Activated CD4-positive, alpha-beta T cell treated with anti-CD3 and anti-CD28 coated beads for 4 hours (primary cell): ENCODE measurements at regions not wholly inside any gene's neighbourhood (a gene's known extent, or its start where the extent isn't known, plus 50 kb on each side); places are given as distances from the start of the nearest gene placed in this dataset.

Source experiments
- DNase-seq, 2 donors: peaks; one replicate each; pipeline ENCODE4 v3.0.0-alpha.2; 2020

- DNase-seq = no peak
Measured at GRCh38 chr5:107325866-107326265, 344.9 kb downstream of the EFNA5 start.

- no peak for DNase-seq
Measured at GRCh38 chr5:107324809-107325208, 345.9 kb downstream of the EFNA5 start.

GRCh38 chr5:107324071-107324470, 346.7 kb downstream of the EFNA5 start:
- no peak for DNase-seq

GRCh38 chr5:107323536-107323935, 347.2 kb downstream of the EFNA5 start:
- DNase-seq = no peak

GRCh38 chr5:107322936-107323335, 347.8 kb downstream of the EFNA5 start:
- no peak for DNase-seq

- DNase-seq = no peak
Measured at GRCh38 chr5:107321906-107322305, 348.8 kb downstream of the EFNA5 start.

GRCh38 chr5:107320846-107321245, 349.9 kb downstream of the EFNA5 start:
- DNase-seq = no peak

GRCh38 chr5:107320376-107320775, 350.4 kb downstream of the EFNA5 start:
- DNase-seq = no peak

- no peak for DNase-seq
Measured at GRCh38 chr5:107319901-107320300, 350.8 kb downstream of the EFNA5 start.

GRCh38 chr5:107314330-107314729, 356.4 kb downstream of the EFNA5 start:
- no peak for DNase-seq

GRCh38 chr5:107313921-107314320, 356.8 kb downstream of the EFNA5 start:
- DNase-seq = no peak

GRCh38 chr5:107313098-107313497, 357.6 kb downstream of the EFNA5 start:
- DNase-seq = no peak

GRCh38 chr5:107310181-107310580, 360.6 kb downstream of the EFNA5 start:
- no peak for DNase-seq

GRCh38 chr5:107306594-107306993, 364.1 kb downstream of the EFNA5 start:
- no peak for DNase-seq

GRCh38 chr5:107306002-107306401, 364.7 kb downstream of the EFNA5 start:
- no peak for DNase-seq

GRCh38 chr5:107304684-107305083, 366.1 kb downstream of the EFNA5 start:
- no peak for DNase-seq

GRCh38 chr5:107303171-107303968, 367.4 kb downstream of the EFNA5 start:
- no peak for DNase-seq

GRCh38 chr5:107302441-107302840, 368.3 kb downstream of the EFNA5 start:
- no peak for DNase-seq

GRCh38 chr5:107301999-107302398, 368.7 kb downstream of the EFNA5 start:
- no peak for DNase-seq

GRCh38 chr5:107300721-107301327, 369.9 kb downstream of the EFNA5 start:
- no peak for DNase-seq

GRCh38 chr5:107296572-107296971, 374.2 kb downstream of the EFNA5 start:
- DNase-seq = no peak

GRCh38 chr5:107295914-107296313, 374.8 kb downstream of the EFNA5 start:
- DNase-seq = no peak

- no peak for DNase-seq
Measured at GRCh38 chr5:107294669-107295068, 376.1 kb downstream of the EFNA5 start.

- DNase-seq = no peak
Measured at GRCh38 chr5:107294211-107294550, 376.6 kb downstream of the EFNA5 start.
